GM13977 (cell line): ENCODE measurements at regions not wholly inside any gene's neighbourhood (a gene's known extent, or its start where the extent isn't known, plus 50 kb on each side); places are given as distances from the start of the nearest gene placed in this dataset.

Experiments used
- DNase-seq: peaks from one replicate; pipeline ENCODE4 v3.0.0; 2012; ENCODE audit warnings: low spot score
- CTCF ChIP-seq: IDR thresholded peaks from 2 replicates; pipeline ENCODE4 v1.5.1; 2012; ENCODE audit warnings: mild to moderate bottlenecking, control low read depth; ENCODE audit not compliant: insufficient read depth; ENCODE audit errors: extremely low read depth, missing control alignments
- in situ Hi-C: fragments of 300-500 bp; cut with MboI; formaldehyde crosslinking; loops from one replicate; pipeline ENCODE4 v1.12.0; 2022; ENCODE audit warnings: low sequenced_read_pairs, low pct_unique_long_range_greater_than_20kb, mixed read lengths, inconsistent platforms; ENCODE audit not compliant: unreplicated experiment

- TF ChIP-seq CTCF, result no peak
- no peak for DNase-seq
- in situ Hi-C loops, result no loop called here
Observed at GRCh38 chr18:29196307-29196706, 1019.4 kb upstream of the CDH2 start.

- in situ Hi-C loops, result no loop called here
- no peak for DNase-seq
- TF ChIP-seq CTCF, result no peak
Observed at GRCh38 chr18:29191263-29191662, 1014.3 kb upstream of the CDH2 start.

- in situ Hi-C loops, result no loop called here
- no peak for DNase-seq
Observed at GRCh38 chr18:29188760-29189159, 1011.8 kb upstream of the CDH2 start.

GRCh38 chr18:29185801-29186200 is 1008.9 kb upstream of the CDH2 start:
- in situ Hi-C loops, result no loop called here
- TF ChIP-seq CTCF, result no peak
- DNase-seq, result no peak

More at GRCh38 chr18:29188760-29189159, 1011.8 kb upstream of the CDH2 start:
- TF ChIP-seq CTCF, result no peak

- in situ Hi-C loops, result no loop called here
- no peak for TF ChIP-seq CTCF
- no peak for DNase-seq
Observed at GRCh38 chr18:29184654-29185053, 1007.7 kb upstream of the CDH2 start.

GRCh38 chr18:29181151-29181901 is 1004.4 kb upstream of the CDH2 start:
- DNase-seq, result no peak

More at GRCh38 chr18:29181151-29181901, 1004.4 kb upstream of the CDH2 start:
- in situ Hi-C loops, result no loop called here
- TF ChIP-seq CTCF, result no peak
